Tibial artery (tissue), 4 donors: ENCODE measurements at regions not wholly inside any gene's neighbourhood (a gene's known extent, or its start where the extent isn't known, plus 50 kb on each side); places are given as distances from the start of the nearest gene placed in this dataset.
A peak's percentile ranks its signal among the peaks of the same experiment; 100 is the strongest.

Source experiments
- DNase-seq, 2 donors: peaks; one replicate each; pipeline ENCODE4 v3.0.0-alpha.2; 2019
- H3K27ac ChIP-seq, 2 donors: fragments of 200-600 bp; sonication (generic) in 1 of 2; 1 replicate in 1 of 2; 2 replicates in 1 of 2; pipeline ENCODE4 v1.5.1; 2018 to 2019; ENCODE audit warnings: mild to moderate bottlenecking in 1 of 2
- H3K27me3 ChIP-seq, 2 donors: fragments of 200-600 bp; sonication (generic) in 1 of 2; one replicate each; pipeline versions ENCODE4 v1.5.1 to v1.6.0; 2016 to 2019
- H3K36me3 ChIP-seq, 3 donors: fragments of 200-600 bp; sonication (generic) in 2 of 3; one replicate each; pipeline ENCODE4 v1.5.1; 2016 to 2019; ENCODE audit warnings: mild to moderate bottlenecking in 2 of 3
- H3K4me1 ChIP-seq, 4 donors: fragments of 200-600 bp; sonication (generic) in 2 of 4; 1 replicate in 3 of 4; 2 replicates in 1 of 4; pipeline ENCODE4 v1.5.1; 2016 to 2019
- H3K4me3 ChIP-seq, 2 donors: fragments of 200-600 bp; sonication (generic) in 1 of 2; 1 replicate in 1 of 2; 2 replicates in 1 of 2; pipeline ENCODE4 v1.5.1; 2018 to 2019; ENCODE audit warnings: mild to moderate bottlenecking in 2 of 2
- H3K9me3 ChIP-seq, 3 donors: fragments of 200-600 bp; sonication (generic) in 1 of 3; one replicate each; pipeline ENCODE4 v1.5.1; 2016 to 2019
- CTCF ChIP-seq, 2 experiments: fragments of 200-600 bp in 1 of 2; fragments of 450-650 bp in 1 of 2; IDR thresholded peaks; one replicate each; pipeline ENCODE4 v1.5.1; 2017 to 2019; ENCODE audit warnings: antibody characterized with exemption in 2 of 2, mild to moderate bottlenecking in 1 of 2, moderate library complexity in 1 of 2
- intact Hi-C: fragments of 100-400 bp; cut with DNase I; formaldehyde crosslinking; loops from one replicate; pipeline ENCODE4 v1.15.0; 2023; ENCODE audit warnings: low total_unique reads

GRCh38 chr2:43090317-43090716 lies 136.1 kb downstream of the ZFP36L2 start:
- Histone ChIP-seq H3K4me1 (peaks cover 0 to 27% (median 22%) of the 10 kb centered on the region in 4 donors), H3K9me3 (no peaks in the 10 kb centered on the region), H3K27me3 (no peaks in the 10 kb centered on the region), H3K27ac (no peak overlapping the region), H3K36me3 (no peaks in the 10 kb centered on the region), H3K4me3 (no peak overlapping the region)
- no peak for TF ChIP-seq CTCF (IDR thresholded peaks at IDR 0.05)
- no peak for DNase-seq
- intact Hi-C loops: loop anchor here (5.0 kb wide), 1 partner anchor 122 kb away; no protein-coding TSS in a partner anchor

GRCh38 chr2:43088143-43089073 lies 138.0 kb downstream of the ZFP36L2 start:
- Histone ChIP-seq H3K9me3 (no peaks in the 10 kb centered on the region), H3K4me3 (no peak overlapping the region), H3K4me1 (peaks cover 0 to 46% (median 41%) of the 10 kb centered on the region in 4 donors), H3K27me3 (no peaks in the 10 kb centered on the region), H3K36me3 (no peaks in the 10 kb centered on the region), H3K27ac (peak overlapping the region; percentile 82 to 85)
- TF ChIP-seq CTCF (IDR thresholded peaks at IDR 0.05): no peak
- intact Hi-C loops: no loop called here
- DNase-seq: peak in 1 of 2 donors; percentile 38

GRCh38 chr2:43087413-43087812 lies 139.0 kb downstream of the ZFP36L2 start:
- intact Hi-C loops: no loop called here
- Histone ChIP-seq H3K27ac (peak overlapping the region; percentile 82 to 85), H3K4me1 (peaks cover 0 to 56% (median 48%) of the 10 kb centered on the region in 4 donors)

GRCh38 chr2:43086451-43087221 lies 139.8 kb downstream of the ZFP36L2 start:
- Histone ChIP-seq H3K4me1 (peaks cover 3 to 63% (median 50%) of the 10 kb centered on the region in 4 donors), H3K36me3 (no peaks in the 10 kb centered on the region), H3K9me3 (no peaks in the 10 kb centered on the region), H3K27me3 (no peaks in the 10 kb centered on the region), H3K4me3 (peak overlapping the region in 1 of 2 donors; percentile 10), H3K27ac (peak overlapping the region; percentile 82 to 85)
- TF ChIP-seq CTCF (IDR thresholded peaks at IDR 0.05): no peak
- intact Hi-C loops: no loop called here
- peak; percentile 90 to 94 for DNase-seq

More at GRCh38 chr2:43087413-43087812, 139.0 kb downstream of the ZFP36L2 start:
- TF ChIP-seq CTCF (IDR thresholded peaks at IDR 0.05): no peak
- H3K4me3 ChIP-seq: no peak overlapping the region
- no peaks in the 10 kb centered on the region for H3K9me3 ChIP-seq
- no peaks in the 10 kb centered on the region for H3K36me3 ChIP-seq
- no peaks in the 10 kb centered on the region for H3K27me3 ChIP-seq
- peak in 1 of 2 donors; percentile 31 for DNase-seq

GRCh38 chr2:43085929-43086328 lies 140.5 kb downstream of the ZFP36L2 start:
- H3K4me3 ChIP-seq: no peak overlapping the region
- H3K36me3 ChIP-seq: no peaks in the 10 kb centered on the region
- H3K27ac ChIP-seq: peak overlapping the region; percentile 82 to 85
- H3K9me3 ChIP-seq: no peaks in the 10 kb centered on the region
- H3K27me3 ChIP-seq: no peaks in the 10 kb centered on the region
- H3K4me1 ChIP-seq: peaks cover 4 to 66% (median 50%) of the 10 kb centered on the region in 4 donors
- no peak for DNase-seq
- intact Hi-C loops: no loop called here
- no peak for TF ChIP-seq CTCF (IDR thresholded peaks at IDR 0.05)
